Sigmoid colon (tissue), 4 donors: ENCODE measurements at regions not wholly inside any gene's neighbourhood (a gene's known extent, or its start where the extent isn't known, plus 50 kb on each side); places are given as distances from the start of the nearest gene placed in this dataset.

ENCODE experiments used
- CTCF ChIP-seq, 4 experiments: fragments of 450-650 bp in 3 of 4; fragments of 200-600 bp in 1 of 4; IDR thresholded peaks; one replicate each; pipeline ENCODE4 v1.5.1; 2016 to 2019; ENCODE audit warnings: antibody characterized with exemption in 4 of 4, mild to moderate bottlenecking in 3 of 4, moderate library complexity in 2 of 4
- EP300 ChIP-seq, 4 donors: sonication (generic); formaldehyde crosslinking; IDR thresholded peaks; one replicate each; pipeline ENCODE4 v1.6.1; 2017; ENCODE audit warnings: antibody characterized with exemption in 4 of 4
- POLR2A ChIP-seq, 2 donors: fragments of 450-650 bp; IDR thresholded peaks; one replicate each; pipeline ENCODE4 v1.6.1; 2016; ENCODE audit warnings: antibody characterized with exemption in 2 of 2, mild to moderate bottlenecking in 2 of 2, moderate library complexity in 2 of 2
- POLR2AphosphoS5 ChIP-seq, 4 donors: sonication (generic); formaldehyde crosslinking; IDR thresholded peaks; one replicate each; pipeline ENCODE4 v1.6.1; 2017; ENCODE audit warnings: antibody characterized with exemption in 4 of 4

GRCh38 chr16:51237861-51238378 is 86.8 kb upstream of the SALL1 start:
- TF ChIP-seq CTCF (IDR thresholded peaks at IDR 0.05) (no peak), POLR2A (IDR thresholded peaks at IDR 0.05) (no peak), POLR2AphosphoS5 (IDR thresholded peaks at IDR 0.05) (no peak), EP300 (IDR thresholded peaks at IDR 0.05) (no peak)
